ENCODE measurements at regions not wholly inside any gene's neighbourhood (a gene's known extent, or its start where the extent isn't known, plus 50 kb on each side); places are given as distances from the start of the nearest gene placed in this dataset.

DNA sequence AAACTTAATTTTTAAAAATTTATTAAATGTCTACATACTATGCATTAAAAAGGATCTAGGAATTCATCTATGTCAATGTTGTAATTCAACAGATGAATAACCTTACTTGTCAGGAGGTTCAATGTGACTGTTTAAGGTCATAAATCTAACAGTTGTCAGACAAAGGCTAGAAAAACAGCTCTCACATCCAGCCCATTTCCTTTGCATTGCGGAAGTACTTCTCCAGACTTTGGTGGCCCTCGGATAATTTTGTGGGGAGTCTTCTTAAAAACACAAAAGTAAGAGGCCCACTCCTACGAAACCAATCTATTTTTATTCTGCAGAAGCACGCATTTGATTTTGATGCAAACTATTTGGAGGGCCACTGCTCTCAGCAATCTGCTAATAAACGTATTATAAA, 122.6 kb upstream of the CHRM3 start:
- Histone ChIP-seq H3K4me1 (ENCODE audit: control insufficient read depth, extremely low read depth, insufficient read depth, low read length) (no peaks in the 10 kb centered on the region), H3K4me3 (replicated peaks in 1 of 3; ENCODE audit: insufficient read depth in 1 of 3, low read depth in 1 of 3, low read length in 3 of 3) (no peak overlapping the region), H3K9me1 (replicated peaks; ENCODE audit: control insufficient read depth, extremely low read depth, insufficient read depth, low read length) (no peaks in the 10 kb centered on the region), H3K9me3 (replicated peaks; ENCODE audit: control insufficient read depth, insufficient read depth, low read length) (peaks cover 5% of the 10 kb centered on the region), H3K36me3 (ENCODE audit: control insufficient read depth in 2 of 2, extremely low read depth in 1 of 2, insufficient read depth in 2 of 2, low read length in 2 of 2) (no peaks in the 10 kb centered on the region), H2AFZ (ENCODE audit: low read depth, low read length) (no peak overlapping the region), H4K20me1 (replicated peaks; ENCODE audit: control insufficient read depth, extremely low read depth, insufficient read depth, low read length) (no peaks in the 10 kb centered on the region), H3K79me2 (ENCODE audit: control insufficient read depth, insufficient read depth, low read length) (no peaks in the 10 kb centered on the region), H3K27me3 (ENCODE audit: control insufficient read depth in 2 of 2, insufficient read depth in 2 of 2, low read length in 2 of 2) (no peaks in the 10 kb centered on the region), H3K9ac (replicated peaks; ENCODE audit: extremely low read depth, insufficient read depth, low read length) (no peak overlapping the region), H3K4me2 (ENCODE audit: insufficient read depth, low read length) (no peak overlapping the region), H3K27ac (ENCODE audit: insufficient read depth, low read depth, low read length) (no peak overlapping the region)
- ChIA-PET CTCF (no interaction called here), POLR2A (no interaction called here)
- FAIRE-seq: no peak
- dilution Hi-C loops (cut with MboI; ENCODE audit: extremely low pct_ligation_motif_present, low sequenced_read_pairs) (no loop called here), intact Hi-C loops (cut with micrococcal nuclease) (no loop called here)
- DNase-seq (ENCODE audit: low read depth, low spot score): no peak
- TF ChIP-seq POLR2AphosphoS5 (IDR thresholded peaks at IDR 0.05; ENCODE audit: insufficient read depth, low read depth, low read length) (no peak), POLR2A (IDR thresholded peaks at IDR 0.05; ENCODE audit: low read depth, low read length) (no peak), MYC (IDR thresholded peaks at IDR 0.05; ENCODE audit: low read depth, low read length) (no peak), GATA2 (IDR thresholded peaks at IDR 0.05; ENCODE audit: insufficient read depth, insufficient read length, low read depth, low read length) (no peak), FOS (IDR thresholded peaks at IDR 0.05; ENCODE audit: borderline replicate concordance, insufficient read depth, low read length) (no peak), EZH2 (IDR thresholded peaks at IDR 0.05; ENCODE audit: borderline replicate concordance, low read depth, low read length, severe bottlenecking) (no peak), JUN (IDR thresholded peaks at IDR 0.05; ENCODE audit: borderline replicate concordance, insufficient read depth, insufficient read length, low read depth) (no peak)
- TF ChIP-seq, protein P1, sequence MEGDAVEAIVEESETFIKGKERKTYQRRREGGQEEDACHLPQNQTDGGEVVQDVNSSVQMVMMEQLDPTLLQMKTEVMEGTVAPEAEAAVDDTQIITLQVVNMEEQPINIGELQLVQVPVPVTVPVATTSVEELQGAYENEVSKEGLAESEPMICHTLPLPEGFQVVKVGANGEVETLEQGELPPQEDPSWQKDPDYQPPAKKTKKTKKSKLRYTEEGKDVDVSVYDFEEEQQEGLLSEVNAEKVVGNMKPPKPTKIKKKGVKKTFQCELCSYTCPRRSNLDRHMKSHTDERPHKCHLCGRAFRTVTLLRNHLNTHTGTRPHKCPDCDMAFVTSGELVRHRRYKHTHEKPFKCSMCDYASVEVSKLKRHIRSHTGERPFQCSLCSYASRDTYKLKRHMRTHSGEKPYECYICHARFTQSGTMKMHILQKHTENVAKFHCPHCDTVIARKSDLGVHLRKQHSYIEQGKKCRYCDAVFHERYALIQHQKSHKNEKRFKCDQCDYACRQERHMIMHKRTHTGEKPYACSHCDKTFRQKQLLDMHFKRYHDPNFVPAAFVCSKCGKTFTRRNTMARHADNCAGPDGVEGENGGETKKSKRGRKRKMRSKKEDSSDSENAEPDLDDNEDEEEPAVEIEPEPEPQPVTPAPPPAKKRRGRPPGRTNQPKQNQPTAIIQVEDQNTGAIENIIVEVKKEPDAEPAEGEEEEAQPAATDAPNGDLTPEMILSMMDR (IDR thresholded peaks at IDR 0.05; ENCODE audit: extremely low read depth in 1 of 2, insufficient read depth in 1 of 2, low read depth in 1 of 2, low read length in 2 of 2): no peak
- TF ChIP-seq, protein P2, sequence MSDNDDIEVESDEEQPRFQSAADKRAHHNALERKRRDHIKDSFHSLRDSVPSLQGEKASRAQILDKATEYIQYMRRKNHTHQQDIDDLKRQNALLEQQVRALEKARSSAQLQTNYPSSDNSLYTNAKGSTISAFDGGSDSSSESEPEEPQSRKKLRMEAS (IDR thresholded peaks at IDR 0.05; ENCODE audit: insufficient read depth, insufficient read length): no peak
- no TSS peak for BruUV-seq (replicated peaks)

Measured in endothelial cell of umbilical vein (primary cell).